ENCODE measurements at regions not wholly inside any gene's neighbourhood (a gene's known extent, or its start where the extent isn't known, plus 50 kb on each side); places are given as distances from the start of the nearest gene placed in this dataset.
A peak's percentile ranks its signal among the peaks of the same experiment; 100 is the strongest.

DNA sequence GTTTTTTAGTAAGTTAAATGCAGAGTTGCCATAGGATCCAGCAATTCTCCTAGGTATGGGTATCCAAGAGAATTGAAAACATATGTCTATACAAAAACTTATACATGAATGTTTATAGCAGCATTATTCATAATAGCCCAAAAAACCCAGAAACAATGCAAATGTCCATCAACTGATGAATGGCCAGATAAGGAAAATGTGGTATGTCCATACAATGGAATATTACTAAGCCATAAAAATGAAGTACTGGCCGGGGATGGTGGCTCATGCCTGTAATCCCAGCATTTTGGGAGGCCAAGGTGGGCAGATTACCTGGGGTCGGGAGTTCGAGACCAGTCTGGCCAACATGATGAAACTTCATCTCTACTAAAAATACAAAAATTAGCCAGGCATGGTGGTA lies 156.1 kb upstream of the PSMD7 start:
- TF ChIP-seq, protein P1, sequence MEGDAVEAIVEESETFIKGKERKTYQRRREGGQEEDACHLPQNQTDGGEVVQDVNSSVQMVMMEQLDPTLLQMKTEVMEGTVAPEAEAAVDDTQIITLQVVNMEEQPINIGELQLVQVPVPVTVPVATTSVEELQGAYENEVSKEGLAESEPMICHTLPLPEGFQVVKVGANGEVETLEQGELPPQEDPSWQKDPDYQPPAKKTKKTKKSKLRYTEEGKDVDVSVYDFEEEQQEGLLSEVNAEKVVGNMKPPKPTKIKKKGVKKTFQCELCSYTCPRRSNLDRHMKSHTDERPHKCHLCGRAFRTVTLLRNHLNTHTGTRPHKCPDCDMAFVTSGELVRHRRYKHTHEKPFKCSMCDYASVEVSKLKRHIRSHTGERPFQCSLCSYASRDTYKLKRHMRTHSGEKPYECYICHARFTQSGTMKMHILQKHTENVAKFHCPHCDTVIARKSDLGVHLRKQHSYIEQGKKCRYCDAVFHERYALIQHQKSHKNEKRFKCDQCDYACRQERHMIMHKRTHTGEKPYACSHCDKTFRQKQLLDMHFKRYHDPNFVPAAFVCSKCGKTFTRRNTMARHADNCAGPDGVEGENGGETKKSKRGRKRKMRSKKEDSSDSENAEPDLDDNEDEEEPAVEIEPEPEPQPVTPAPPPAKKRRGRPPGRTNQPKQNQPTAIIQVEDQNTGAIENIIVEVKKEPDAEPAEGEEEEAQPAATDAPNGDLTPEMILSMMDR (IDR thresholded peaks at IDR 0.05; ENCODE audit: insufficient read depth, low read length, severe bottlenecking), result no peak
- Histone ChIP-seq H3K27me3 (ENCODE audit: control insufficient read depth, insufficient read depth, low read length) (no peaks in the 10 kb centered on the region), H3K36me3 (ENCODE audit: control insufficient read depth, insufficient read depth, low read length) (no peaks in the 10 kb centered on the region), H3K4me3 (ENCODE audit: low read depth, low read length) (no peak overlapping the region)
- no peak for DNase-seq (ENCODE audit: low read depth)
- no peak for FAIRE-seq

DNA sequence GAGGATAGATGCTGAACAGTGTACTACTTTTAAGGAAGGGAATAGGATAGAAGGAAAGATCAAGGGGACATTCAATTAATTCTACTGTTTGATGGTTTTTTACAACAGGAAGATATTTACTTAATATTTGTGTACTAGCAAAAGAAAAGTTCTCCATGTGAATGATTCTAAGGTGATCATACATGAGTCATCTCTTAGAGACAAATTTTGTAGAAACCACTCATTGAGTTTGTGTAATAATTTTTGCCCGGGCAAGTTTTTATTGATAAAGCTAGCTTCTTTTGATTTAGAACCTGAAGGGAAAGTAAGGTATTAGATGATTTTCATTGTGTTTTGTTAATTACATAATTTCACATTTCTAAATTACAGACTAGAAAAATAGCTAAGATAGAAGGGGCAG lies 172.8 kb upstream of the PSMD7 start:
- FAIRE-seq (no peak), DNase-seq (ENCODE audit: low read depth) (peak; percentile 64)
- Histone ChIP-seq H3K27me3 (ENCODE audit: control insufficient read depth, insufficient read depth, low read length) (no peaks in the 10 kb centered on the region), H3K36me3 (ENCODE audit: control insufficient read depth, insufficient read depth, low read length) (no peaks in the 10 kb centered on the region), H3K4me3 (ENCODE audit: low read depth, low read length) (no peak overlapping the region)
- TF ChIP-seq, protein P1 (IDR thresholded peaks at IDR 0.05; ENCODE audit: insufficient read depth, low read length, severe bottlenecking), result no peak

DNA sequence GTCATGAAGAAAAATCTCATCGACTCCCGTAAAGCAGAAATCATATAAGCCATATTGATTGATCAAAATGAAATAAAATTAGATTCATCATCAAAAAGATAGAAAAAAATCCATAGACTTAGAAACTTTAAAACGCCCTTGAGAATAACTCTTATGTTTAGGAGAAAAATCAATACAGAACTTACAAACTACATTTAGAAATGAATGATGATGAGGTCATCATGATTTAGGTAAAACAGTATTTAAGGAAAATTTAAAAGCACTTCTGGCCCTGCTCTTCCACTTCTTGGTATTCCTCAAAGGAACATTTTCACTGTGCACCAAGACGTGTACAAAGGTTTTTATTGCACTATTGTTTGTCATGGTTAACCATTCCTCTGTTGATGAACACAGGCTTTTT lies 173.4 kb upstream of the PSMD7 start:
- H3K27me3 ChIP-seq (ENCODE audit: control insufficient read depth, insufficient read depth, low read length), result no peaks in the 10 kb centered on the region
- FAIRE-seq, result no peak
- TF ChIP-seq, protein P1 (IDR thresholded peaks at IDR 0.05; ENCODE audit: insufficient read depth, low read length, severe bottlenecking), result no peak
- H3K4me3 ChIP-seq (ENCODE audit: low read depth, low read length), result no peak overlapping the region
- DNase-seq (ENCODE audit: low read depth), result no peak
- no peaks in the 10 kb centered on the region for H3K36me3 ChIP-seq (ENCODE audit: control insufficient read depth, insufficient read depth, low read length)

DNA sequence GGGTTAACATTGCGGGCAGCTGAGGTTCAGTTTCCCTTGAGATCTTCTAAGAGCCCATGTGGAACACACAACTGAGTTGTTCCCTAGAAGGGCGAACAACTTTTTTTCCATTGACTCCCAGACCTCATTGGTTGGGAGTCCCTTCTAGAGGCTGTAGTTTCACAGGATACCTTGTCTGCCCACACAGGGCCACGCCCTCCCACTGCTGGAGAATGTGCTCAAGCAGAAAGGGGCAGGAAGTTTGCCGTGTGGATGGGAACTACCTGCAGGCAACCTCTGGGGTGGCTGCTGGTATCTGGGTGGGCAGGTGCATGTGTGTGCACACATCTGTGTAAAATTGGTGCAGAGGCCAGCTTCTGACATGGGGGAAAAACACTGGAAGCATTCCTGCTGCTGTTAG lies 178.8 kb upstream of the PSMD7 start:
- H3K4me3 ChIP-seq (ENCODE audit: low read depth, low read length), result no peak overlapping the region
- H3K27me3 ChIP-seq (ENCODE audit: control insufficient read depth, insufficient read depth, low read length), result no peaks in the 10 kb centered on the region
- no peak for DNase-seq (ENCODE audit: low read depth)
- no peaks in the 10 kb centered on the region for H3K36me3 ChIP-seq (ENCODE audit: control insufficient read depth, insufficient read depth, low read length)
- FAIRE-seq, result no peak
- TF ChIP-seq, protein P1 (IDR thresholded peaks at IDR 0.05; ENCODE audit: insufficient read depth, low read length, severe bottlenecking), result no peak

DNA sequence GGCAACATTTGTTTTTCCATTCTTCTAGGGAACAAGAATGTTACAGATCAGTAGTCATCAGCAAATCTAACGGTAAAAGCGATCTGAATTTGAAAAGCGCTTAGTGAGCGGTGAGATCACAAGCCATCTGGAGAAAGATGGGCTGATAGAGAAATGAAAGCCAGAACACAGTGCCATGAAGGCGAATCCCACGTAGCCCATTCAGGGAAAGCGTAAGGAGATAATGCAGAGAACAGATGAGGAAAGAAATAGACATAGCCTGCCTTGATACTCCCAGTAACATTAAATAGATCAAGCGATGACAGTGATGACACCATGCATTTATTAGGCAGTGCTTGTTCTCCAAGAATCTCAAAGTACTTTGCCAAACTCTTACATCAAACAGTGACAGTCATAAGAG lies 183.1 kb upstream of the PSMD7 start:
- Histone ChIP-seq H3K36me3 (ENCODE audit: control insufficient read depth, insufficient read depth, low read length) (no peaks in the 10 kb centered on the region), H3K27me3 (ENCODE audit: control insufficient read depth, insufficient read depth, low read length) (no peaks in the 10 kb centered on the region), H3K4me3 (ENCODE audit: low read depth, low read length) (no peak overlapping the region)
- no peak for DNase-seq (ENCODE audit: low read depth)
- no peak for FAIRE-seq
- TF ChIP-seq, protein P1 (IDR thresholded peaks at IDR 0.05; ENCODE audit: insufficient read depth, low read length, severe bottlenecking), result no peak

DNA sequence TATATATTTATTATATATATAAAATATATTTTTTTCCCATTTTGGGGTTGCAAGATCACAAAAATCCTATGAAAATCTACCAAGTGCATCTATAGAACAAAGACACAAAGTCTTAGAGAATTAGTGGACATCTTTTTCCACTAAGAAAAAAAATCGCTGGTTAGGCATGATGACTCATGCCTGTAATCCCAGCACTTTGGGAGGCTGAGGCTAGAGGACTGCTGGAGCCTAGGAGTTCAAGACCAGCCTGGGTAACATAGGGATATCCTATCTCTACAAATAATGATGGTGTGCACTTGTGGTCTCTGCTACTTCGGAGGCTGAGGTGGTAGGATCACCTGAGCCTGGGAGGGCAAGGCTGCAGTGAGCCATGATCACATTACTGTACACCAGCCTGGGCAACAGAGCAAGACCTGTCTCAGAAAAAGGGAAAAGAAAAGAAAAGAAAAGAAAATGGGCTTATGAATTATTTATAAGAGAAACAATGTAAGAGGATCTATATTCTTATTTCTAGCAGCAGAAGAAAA lies 185.1 kb upstream of the PSMD7 start:
- no peak for FAIRE-seq
- H3K4me3 ChIP-seq (ENCODE audit: low read depth, low read length), result no peak overlapping the region
- no peak for DNase-seq (ENCODE audit: low read depth)
- no peaks in the 10 kb centered on the region for H3K27me3 ChIP-seq (ENCODE audit: control insufficient read depth, insufficient read depth, low read length)
- TF ChIP-seq, protein P1 (IDR thresholded peaks at IDR 0.05; ENCODE audit: insufficient read depth, low read length, severe bottlenecking), result no peak
- H3K36me3 ChIP-seq (ENCODE audit: control insufficient read depth, insufficient read depth, low read length), result no peaks in the 10 kb centered on the region
